ENCODE measurements at regions not wholly inside any gene's neighbourhood (a gene's known extent, or its start where the extent isn't known, plus 50 kb on each side); places are given as distances from the start of the nearest gene placed in this dataset.

- ATAC-seq: no peak
- ChIA-PET CTCF (no interaction called here), POLR2A (ENCODE audit: unreplicated experiment) (no interaction called here)
- Histone ChIP-seq H3K9ac (ENCODE audit: low read length) (no peak overlapping the region), H3K79me2 (ENCODE audit: low read length) (no peaks in the 10 kb centered on the region), H3K27me3 (ENCODE audit: low read length) (peaks cover 3% of the 10 kb centered on the region; the same call in 1 of the 2 replicates), H3F3A (ENCODE audit: low read length, unreplicated experiment) (no peaks in the 10 kb centered on the region), H3K9me2 (replicated peaks; ENCODE audit: low read length) (no peaks in the 10 kb centered on the region), H2AFZ (ENCODE audit: low read length) (no peak overlapping the region), H3K9me3 (ENCODE audit: low read length) (no peaks in the 10 kb centered on the region), H3K4me2 (ENCODE audit: low read length) (no peak overlapping the region), H4K20me1 (ENCODE audit: low read length) (no peaks in the 10 kb centered on the region), H3K4me3 (ENCODE audit: low read length) (no peak overlapping the region), H3K27ac (ENCODE audit: low read length) (no peak overlapping the region), H3K36me3 (ENCODE audit: low read depth, low read length) (no peaks in the 10 kb centered on the region), H3K4me1 (ENCODE audit: insufficient read depth, low read length) (no peaks in the 10 kb centered on the region)
- no TSS peak for BruUV-seq (replicated peaks)
- DNase-seq: no peak
- TF ChIP-seq EZH2phosphoT487 (IDR thresholded peaks at IDR 0.05; ENCODE audit: borderline replicate concordance, low read length): no peak
- no peak for TF ChIP-seq CTCF (conservative IDR thresholded peaks at IDR 0.05; ENCODE audit: low read depth, low read length)
- no peak for TF ChIP-seq EZH2 (IDR thresholded peaks at IDR 0.05; ENCODE audit: low read length, unreplicated experiment)
- intact Hi-C loops (cut with micrococcal nuclease): no loop called here
Observed at GRCh38 chr21:14677013-14677412, 130.9 kb upstream of the SAMSN1 start.

GRCh38 chr21:14675774-14676530 lies 129.8 kb upstream of the SAMSN1 start:
- no peak overlapping the region for H3K27ac ChIP-seq (ENCODE audit: low read length)
- H3K79me2 ChIP-seq (ENCODE audit: low read length): no peaks in the 10 kb centered on the region
- DNase-seq (no peak), ATAC-seq (no peak)
- H4K20me1 ChIP-seq (ENCODE audit: low read length): no peaks in the 10 kb centered on the region
- peak overlapping the region; percentile 5; the same call in 1 of the 2 replicates for H3K4me2 ChIP-seq (ENCODE audit: low read length)
- peaks cover 3% of the 10 kb centered on the region; the same call in 1 of the 2 replicates for H3K27me3 ChIP-seq (ENCODE audit: low read length)
- H2AFZ ChIP-seq (ENCODE audit: low read length): peak overlapping the region; percentile 37
- no peaks in the 10 kb centered on the region for H3K4me1 ChIP-seq (ENCODE audit: insufficient read depth, low read length)
- no peaks in the 10 kb centered on the region for H3F3A ChIP-seq (ENCODE audit: low read length, unreplicated experiment)
- intact Hi-C loops (cut with micrococcal nuclease): no loop called here
- CTCF ChIA-PET: no interaction called here
- no peak for TF ChIP-seq CTCF (conservative IDR thresholded peaks at IDR 0.05; ENCODE audit: low read depth, low read length)
- no peak for TF ChIP-seq EZH2 (IDR thresholded peaks at IDR 0.05; ENCODE audit: low read length, unreplicated experiment)
- TF ChIP-seq EZH2phosphoT487 (IDR thresholded peaks at IDR 0.05; ENCODE audit: borderline replicate concordance, low read length): no peak
- H3K4me3 ChIP-seq (ENCODE audit: low read length): no peak overlapping the region
- H3K9me3 ChIP-seq (ENCODE audit: low read length): no peaks in the 10 kb centered on the region
- POLR2A ChIA-PET (ENCODE audit: unreplicated experiment): no interaction called here
- H3K9ac ChIP-seq (ENCODE audit: low read length): no peak overlapping the region
- no peaks in the 10 kb centered on the region for H3K9me2 ChIP-seq (replicated peaks; ENCODE audit: low read length)
- H3K36me3 ChIP-seq (ENCODE audit: low read depth, low read length): no peaks in the 10 kb centered on the region
- BruUV-seq (replicated peaks): no TSS peak

DNA sequence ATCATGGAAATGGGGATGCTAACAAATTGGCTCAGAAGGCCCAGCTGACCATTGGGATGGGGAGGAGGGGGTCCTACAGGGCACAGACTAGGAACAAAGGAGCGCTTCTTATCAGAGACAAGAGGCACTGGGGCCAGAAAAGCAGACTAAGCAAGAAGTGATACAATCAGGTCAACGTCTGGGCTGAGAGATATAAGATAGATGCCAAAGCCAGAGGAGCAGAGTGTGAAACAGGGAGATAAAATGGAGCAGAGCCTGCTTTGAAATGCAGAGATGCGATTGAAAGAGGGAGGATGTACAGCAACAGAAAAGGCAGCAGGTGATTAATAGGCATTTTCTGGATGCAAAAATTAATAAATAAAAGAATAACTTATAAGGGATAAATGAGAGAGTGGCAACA lies 127.5 kb upstream of the SAMSN1 start:
- H3K4me3 ChIP-seq (ENCODE audit: low read length): no peak overlapping the region
- H3K36me3 ChIP-seq (ENCODE audit: low read depth, low read length): no peaks in the 10 kb centered on the region
- TF ChIP-seq EZH2phosphoT487 (IDR thresholded peaks at IDR 0.05; ENCODE audit: borderline replicate concordance, low read length) (no peak), EZH2 (IDR thresholded peaks at IDR 0.05; ENCODE audit: low read length, unreplicated experiment) (no peak), CTCF (conservative IDR thresholded peaks at IDR 0.05; ENCODE audit: low read depth, low read length) (no peak)
- ChIA-PET POLR2A (ENCODE audit: unreplicated experiment) (no interaction called here), CTCF (no interaction called here)
- no peaks in the 10 kb centered on the region for H3F3A ChIP-seq (ENCODE audit: low read length, unreplicated experiment)
- H3K9ac ChIP-seq (ENCODE audit: low read length): no peak overlapping the region
- ATAC-seq (no peak), DNase-seq (no peak)
- H4K20me1 ChIP-seq (ENCODE audit: low read length): no peaks in the 10 kb centered on the region
- no peak overlapping the region for H3K4me2 ChIP-seq (ENCODE audit: low read length)
- H3K27me3 ChIP-seq (ENCODE audit: low read length): peaks cover 3% of the 10 kb centered on the region; the same call in 1 of the 2 replicates
- no peak overlapping the region for H2AFZ ChIP-seq (ENCODE audit: low read length)
- no peak overlapping the region for H3K27ac ChIP-seq (ENCODE audit: low read length)
- H3K9me2 ChIP-seq (replicated peaks; ENCODE audit: low read length): no peaks in the 10 kb centered on the region
- BruUV-seq (replicated peaks): no TSS peak
- H3K4me1 ChIP-seq (ENCODE audit: insufficient read depth, low read length): no peaks in the 10 kb centered on the region
- H3K79me2 ChIP-seq (ENCODE audit: low read length): no peaks in the 10 kb centered on the region
- intact Hi-C loops (cut with micrococcal nuclease): no loop called here
- H3K9me3 ChIP-seq (ENCODE audit: low read length): no peaks in the 10 kb centered on the region
